ENCODE measurements at regions not wholly inside any gene's neighbourhood (a gene's known extent, or its start where the extent isn't known, plus 50 kb on each side); places are given as distances from the start of the nearest gene placed in this dataset.

- Mint-ChIP-seq H3K27ac (no peak overlapping the region), H3K27me3 (ENCODE audit: low read depth) (peaks cover 90% of the 10 kb centered on the region), H3K4me1 (peaks cover 17 to 37% of the 10 kb centered on the region in 2 experiments), H3K36me3 (ENCODE audit: insufficient read depth in 1 of 3, low read depth in 3 of 3) (no peaks in the 10 kb centered on the region), H3K4me3 (no peak overlapping the region), H3K9me3 (no peaks in the 10 kb centered on the region)
- Histone ChIP-seq H3K4me1 (ENCODE audit: insufficient read depth, low read length) (no peaks in the 10 kb centered on the region), H3K4ac (ENCODE audit: low read depth, low read length) (no peak overlapping the region), H3T11ph (ENCODE audit: low read length) (no peak overlapping the region), H3K23me2 (ENCODE audit: insufficient read length, low read depth, low read length, poor library complexity, severe bottlenecking) (no peaks in the 10 kb centered on the region), H2BK5ac (ENCODE audit: insufficient read length, low read length) (no peak overlapping the region), H4K5ac (ENCODE audit: insufficient read length, low read depth, low read length) (no peak overlapping the region), H3K27ac (ENCODE audit: insufficient read length, low read depth, low read length) (no peak overlapping the region), H4K20me1 (ENCODE audit: control insufficient read depth, insufficient read depth, insufficient read length) (no peaks in the 10 kb centered on the region), H4K8ac (replicated peaks; ENCODE audit: insufficient read length, low read depth, low read length) (no peak overlapping the region), H2BK15ac (ENCODE audit: low read depth, low read length) (no peak overlapping the region), H2BK12ac (ENCODE audit: insufficient read length, low read depth, low read length) (no peak overlapping the region), H3K79me1 (ENCODE audit: insufficient read depth, low read depth, low read length, poor library complexity, severe bottlenecking) (no peaks in the 10 kb centered on the region), H3K18ac (ENCODE audit: insufficient read length, low read depth, low read length) (no peak overlapping the region), H3K27me3 (ENCODE audit: insufficient read depth, low read length) (no peaks in the 10 kb centered on the region; the same call in 1 of the 2 replicates), H3K79me2 (ENCODE audit: insufficient read depth, low read length) (no peaks in the 10 kb centered on the region), H3K9ac (ENCODE audit: extremely low read depth, insufficient read length, low read length) (no peak overlapping the region), H2BK20ac (ENCODE audit: low read depth, low read length, poor library complexity, severe bottlenecking) (no peak overlapping the region), H3K23ac (ENCODE audit: insufficient read length, low read depth, low read length) (no peak overlapping the region), H4K91ac (ENCODE audit: insufficient read length, low read depth, low read length) (no peak overlapping the region), H3K14ac (ENCODE audit: insufficient read depth, low read length) (no peak overlapping the region), H2AK5ac (ENCODE audit: insufficient read length, low read length) (no peak overlapping the region), H3K9me3 (ENCODE audit: control insufficient read depth, low read depth, low read length) (no peaks in the 10 kb centered on the region), H2AFZ (ENCODE audit: low read length) (no peak overlapping the region), H3K56ac (ENCODE audit: insufficient read length, low read depth, low read length) (no peak overlapping the region), H2BK120ac (ENCODE audit: low read depth, low read length, poor library complexity, severe bottlenecking) (no peak overlapping the region), H3K4me2 (ENCODE audit: insufficient read depth, insufficient read length, low read length) (no peak overlapping the region)
- no CpG with 5 or more reads among the region's 13 CpGs for WGBS (ENCODE audit: extremely low coverage, insufficient read length, low lambda C conversion rate)
- no peak for DNase-seq
- TF ChIP-seq CTCF (conservative IDR thresholded peaks at IDR 0.05), result no peak
Measured at GRCh38 chr2:120542911-120543527, 192.6 kb upstream of the GLI2 start.

All from H9 (cell line).